Endothelial cell of umbilical vein (primary cell): ENCODE measurements at regions not wholly inside any gene's neighbourhood (a gene's known extent, or its start where the extent isn't known, plus 50 kb on each side); places are given as distances from the start of the nearest gene placed in this dataset.

ENCODE experiments used
- EZH2 ChIP-seq: IDR thresholded peaks from 2 replicates; pipeline ENCODE4 v1.6.1; 2012; ENCODE audit warnings: borderline replicate concordance, low read depth, mild to moderate bottlenecking, moderate library complexity, low read length, inconsistent platforms; ENCODE audit not compliant: severe bottlenecking
- POLR2A ChIP-seq: IDR thresholded peaks from 2 replicates; pipeline ENCODE4 v1.6.1; 2012; ENCODE audit warnings: low read depth, mild to moderate bottlenecking, control low read depth, low read length
- POLR2AphosphoS5 ChIP-seq: IDR thresholded peaks from 2 replicates; pipeline ENCODE4 v1.6.1; 2012; ENCODE audit warnings: low read depth, mild to moderate bottlenecking, control low read depth, low read length, moderate library complexity; ENCODE audit not compliant: insufficient read depth
- TF ChIP-seq, protein P1 (sequence below), 2 donors: IDR thresholded peaks; 1 replicate in 1 of 2; 2 replicates in 1 of 2; pipeline ENCODE4 v1.5.1; 2011; ENCODE audit warnings: low read length in 2 of 2, mild to moderate bottlenecking in 2 of 2, moderate library complexity in 2 of 2, control low read depth in 1 of 2, inconsistent platforms in 1 of 2, low read depth in 1 of 2; ENCODE audit not compliant: insufficient read depth in 1 of 2; ENCODE audit errors: extremely low read depth in 1 of 2
- TF ChIP-seq, protein P2 (sequence below): IDR thresholded peaks from 2 replicates; pipeline ENCODE4 v1.6.1; 2011; ENCODE audit not compliant: insufficient read depth, insufficient read length

DNA sequence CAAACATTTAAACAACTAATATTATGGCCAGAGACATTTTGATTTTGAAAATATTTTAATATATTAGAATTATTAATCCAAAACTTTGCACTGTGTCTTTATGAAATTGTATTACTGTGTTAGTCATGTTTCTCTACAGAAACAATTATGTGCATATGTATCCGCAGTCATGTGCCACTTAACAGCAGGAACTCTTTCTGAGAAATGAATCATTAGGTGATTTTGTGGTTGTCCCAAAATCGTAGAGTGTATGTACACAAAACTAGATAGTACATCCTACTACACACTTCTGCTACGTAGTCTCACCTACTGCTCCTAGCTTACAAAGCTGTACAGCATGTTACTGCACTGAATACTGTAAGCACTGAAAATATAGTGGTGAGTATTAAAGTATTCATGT is 479.2 kb upstream of the DSEL start:
- TF ChIP-seq, protein P1, sequence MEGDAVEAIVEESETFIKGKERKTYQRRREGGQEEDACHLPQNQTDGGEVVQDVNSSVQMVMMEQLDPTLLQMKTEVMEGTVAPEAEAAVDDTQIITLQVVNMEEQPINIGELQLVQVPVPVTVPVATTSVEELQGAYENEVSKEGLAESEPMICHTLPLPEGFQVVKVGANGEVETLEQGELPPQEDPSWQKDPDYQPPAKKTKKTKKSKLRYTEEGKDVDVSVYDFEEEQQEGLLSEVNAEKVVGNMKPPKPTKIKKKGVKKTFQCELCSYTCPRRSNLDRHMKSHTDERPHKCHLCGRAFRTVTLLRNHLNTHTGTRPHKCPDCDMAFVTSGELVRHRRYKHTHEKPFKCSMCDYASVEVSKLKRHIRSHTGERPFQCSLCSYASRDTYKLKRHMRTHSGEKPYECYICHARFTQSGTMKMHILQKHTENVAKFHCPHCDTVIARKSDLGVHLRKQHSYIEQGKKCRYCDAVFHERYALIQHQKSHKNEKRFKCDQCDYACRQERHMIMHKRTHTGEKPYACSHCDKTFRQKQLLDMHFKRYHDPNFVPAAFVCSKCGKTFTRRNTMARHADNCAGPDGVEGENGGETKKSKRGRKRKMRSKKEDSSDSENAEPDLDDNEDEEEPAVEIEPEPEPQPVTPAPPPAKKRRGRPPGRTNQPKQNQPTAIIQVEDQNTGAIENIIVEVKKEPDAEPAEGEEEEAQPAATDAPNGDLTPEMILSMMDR (IDR thresholded peaks at IDR 0.05; ENCODE audit: extremely low read depth in 1 of 2, insufficient read depth in 1 of 2, low read depth in 1 of 2, low read length in 2 of 2), result no peak
- no peak for TF ChIP-seq POLR2AphosphoS5
- TF ChIP-seq POLR2A, result no peak
- TF ChIP-seq, protein P2, sequence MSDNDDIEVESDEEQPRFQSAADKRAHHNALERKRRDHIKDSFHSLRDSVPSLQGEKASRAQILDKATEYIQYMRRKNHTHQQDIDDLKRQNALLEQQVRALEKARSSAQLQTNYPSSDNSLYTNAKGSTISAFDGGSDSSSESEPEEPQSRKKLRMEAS, result no peak
- TF ChIP-seq EZH2, result no peak
